KMS-11 (cell line): ENCODE measurements at regions not wholly inside any gene's neighbourhood (a gene's known extent, or its start where the extent isn't known, plus 50 kb on each side); places are given as distances from the start of the nearest gene placed in this dataset.

Experiments used
- H2AFZ ChIP-seq: fragments of 200-600 bp; sonication (generic); 2 replicates; pipeline ENCODE4 v1.6.1; 2016; ENCODE audit warnings: antibody characterized with exemption, mixed run types, low read depth
- H3K27ac ChIP-seq: fragments of 200-600 bp; sonication (generic); 2 replicates; pipeline ENCODE4 v1.6.1; 2016; ENCODE audit warnings: mild to moderate bottlenecking, mixed run types
- H3K27me3 ChIP-seq: fragments of 200-600 bp; sonication (generic); 2 replicates; pipeline ENCODE4 v1.6.1; 2017; ENCODE audit warnings: mild to moderate bottlenecking, low read depth, mixed run types, moderate library complexity; ENCODE audit not compliant: insufficient read depth
- H3K36me3 ChIP-seq: fragments of 200-600 bp; sonication (generic); 2 replicates; pipeline ENCODE4 v1.6.1; 2017; ENCODE audit warnings: mild to moderate bottlenecking, mixed run types; ENCODE audit not compliant: insufficient read depth
- H3K4me1 ChIP-seq: fragments of 200-600 bp; sonication (generic); 2 replicates; pipeline ENCODE4 v1.6.1; 2016; ENCODE audit warnings: mild to moderate bottlenecking, low read depth, mixed run types; ENCODE audit not compliant: poor library complexity, severe bottlenecking
- H3K4me2 ChIP-seq: fragments of 200-600 bp; sonication (generic); 2 replicates; pipeline ENCODE4 v1.7.0; 2016; ENCODE audit warnings: mild to moderate bottlenecking, mixed run types
- H3K4me3 ChIP-seq: fragments of 200-600 bp; sonication (generic); IDR thresholded peaks from 2 replicates; pipeline ENCODE4 v1.6.1; 2017; ENCODE audit warnings: low read depth, low read length, mixed read lengths; ENCODE audit not compliant: insufficient read depth
- H3K79me2 ChIP-seq: fragments of 200-600 bp; sonication (generic); 2 replicates; pipeline ENCODE4 v1.6.1; 2016; ENCODE audit warnings: low read depth, mixed run types; ENCODE audit not compliant: insufficient read depth
- H3K9ac ChIP-seq: fragments of 200-600 bp; sonication (generic); 2 replicates; pipeline ENCODE4 v1.6.1; 2016; ENCODE audit warnings: mild to moderate bottlenecking, mixed run types
- H4K20me1 ChIP-seq: fragments of 200-600 bp; sonication (generic); 2 replicates; pipeline ENCODE4 v1.6.1; 2016; ENCODE audit warnings: mild to moderate bottlenecking, mixed run types; ENCODE audit not compliant: insufficient read depth
- CTCF ChIP-seq: fragments of 200-600 bp; sonication (generic); conservative IDR thresholded peaks from 2 replicates; pipeline ENCODE4 v1.6.1; 2017; ENCODE audit warnings: low read depth, mild to moderate bottlenecking, antibody characterized with exemption, low read length, moderate library complexity, mixed read lengths

DNA sequence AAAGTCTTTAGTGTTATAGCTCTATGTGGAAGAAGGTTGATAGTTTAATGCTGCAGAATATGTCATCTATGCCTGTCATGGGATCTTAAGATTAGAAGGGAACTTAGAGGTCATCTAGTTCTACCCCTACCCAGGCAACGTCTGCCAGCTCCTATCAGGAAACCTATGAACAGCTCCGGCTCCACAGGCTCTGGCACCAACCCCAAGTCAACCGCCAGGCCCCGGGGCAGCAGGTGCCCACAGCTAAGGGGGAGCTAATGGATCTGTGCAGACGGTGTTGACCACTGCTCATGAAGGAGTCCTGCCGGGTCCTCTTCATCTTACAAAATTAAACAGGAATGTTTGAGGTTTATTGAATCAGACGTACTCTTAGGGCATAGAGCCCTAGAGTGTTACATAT, 440.8 kb upstream of the KLHL29 start:
- Histone ChIP-seq H3K27ac (no peak overlapping the region), H3K36me3 (no peaks in the 10 kb centered on the region), H4K20me1 (no peaks in the 10 kb centered on the region), H2AFZ (no peak overlapping the region), H3K9ac (no peak overlapping the region), H3K4me3 (no peak overlapping the region), H3K79me2 (no peaks in the 10 kb centered on the region), H3K27me3 (no peaks in the 10 kb centered on the region), H3K4me1 (no peaks in the 10 kb centered on the region), H3K4me2 (no peak overlapping the region)
- TF ChIP-seq CTCF = no peak

- no peaks in the 10 kb centered on the region for H3K27me3 ChIP-seq
- H3K36me3 ChIP-seq = no peaks in the 10 kb centered on the region
- no peak overlapping the region for H3K27ac ChIP-seq
- H3K4me3 ChIP-seq = no peak overlapping the region
- H3K9ac ChIP-seq = no peak overlapping the region
- H3K4me1 ChIP-seq = no peaks in the 10 kb centered on the region
- H3K79me2 ChIP-seq = no peaks in the 10 kb centered on the region
- H2AFZ ChIP-seq = no peak overlapping the region
- no peak for TF ChIP-seq CTCF
- H4K20me1 ChIP-seq = no peaks in the 10 kb centered on the region
- no peak overlapping the region for H3K4me2 ChIP-seq
Observed at GRCh38 chr2:22946553-22946952, 438.4 kb upstream of the KLHL29 start.

GRCh38 chr2:22947741-22948140, 437.2 kb upstream of the KLHL29 start:
- Histone ChIP-seq H3K27me3 (no peaks in the 10 kb centered on the region), H3K4me1 (no peaks in the 10 kb centered on the region), H3K9ac (no peak overlapping the region), H3K4me2 (no peak overlapping the region), H3K36me3 (no peaks in the 10 kb centered on the region), H4K20me1 (no peaks in the 10 kb centered on the region), H3K27ac (no peak overlapping the region), H2AFZ (no peak overlapping the region), H3K79me2 (no peaks in the 10 kb centered on the region), H3K4me3 (no peak overlapping the region)
- TF ChIP-seq CTCF = no peak

GRCh38 chr2:22950431-22950830, 434.5 kb upstream of the KLHL29 start:
- no peak overlapping the region for H3K9ac ChIP-seq
- no peaks in the 10 kb centered on the region for H3K36me3 ChIP-seq
- no peaks in the 10 kb centered on the region for H4K20me1 ChIP-seq
- no peaks in the 10 kb centered on the region for H3K4me1 ChIP-seq
- TF ChIP-seq CTCF = no peak
- no peaks in the 10 kb centered on the region for H3K79me2 ChIP-seq
- no peak overlapping the region for H2AFZ ChIP-seq
- no peak overlapping the region for H3K4me3 ChIP-seq
- H3K4me2 ChIP-seq = no peak overlapping the region
- no peaks in the 10 kb centered on the region for H3K27me3 ChIP-seq
- no peak overlapping the region for H3K27ac ChIP-seq
